HG02973 (cell line): ENCODE measurements at regions not wholly inside any gene's neighbourhood (a gene's known extent, or its start where the extent isn't known, plus 50 kb on each side); places are given as distances from the start of the nearest gene placed in this dataset.
"Not testable (repeated sequence)": the region's sequence is repeated elsewhere in the genome, so short reads cannot be mapped to it uniquely, and the experiment has no call there.

Experiments used
- ATAC-seq: cut with Tn5 transposase; IDR thresholded peaks from one replicate; pipeline ENCODE4 v1.9.1; 2021; ENCODE audit warnings: moderate library complexity; ENCODE audit not compliant: unreplicated experiment

DNA sequence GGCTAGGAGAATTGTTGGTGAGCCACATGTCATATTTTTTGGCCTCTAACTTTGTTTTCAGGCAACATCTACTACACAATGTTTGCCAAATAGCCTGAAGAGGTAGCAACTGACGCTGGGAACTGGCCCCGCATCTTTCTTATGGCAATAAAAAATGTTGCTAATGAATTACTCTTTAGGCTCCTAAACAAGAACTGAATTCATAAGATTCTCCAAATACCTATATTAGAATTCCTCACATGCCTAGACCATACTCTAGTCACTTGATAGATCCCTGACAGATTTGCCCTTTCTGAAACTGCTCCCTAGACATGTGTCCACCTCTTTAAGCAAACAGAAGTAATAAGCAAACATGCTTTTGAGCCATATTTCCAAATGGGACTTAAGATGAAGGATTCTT is 209.0 kb upstream of the ATXN7L3B start:
- ATAC-seq, result no peak

- no peak for ATAC-seq
Measured at GRCh38 chr12:74334780-74335179, 202.9 kb upstream of the ATXN7L3B start.

- ATAC-seq, result no peak
Measured at GRCh38 chr12:74337951-74338350, 199.7 kb upstream of the ATXN7L3B start.

DNA sequence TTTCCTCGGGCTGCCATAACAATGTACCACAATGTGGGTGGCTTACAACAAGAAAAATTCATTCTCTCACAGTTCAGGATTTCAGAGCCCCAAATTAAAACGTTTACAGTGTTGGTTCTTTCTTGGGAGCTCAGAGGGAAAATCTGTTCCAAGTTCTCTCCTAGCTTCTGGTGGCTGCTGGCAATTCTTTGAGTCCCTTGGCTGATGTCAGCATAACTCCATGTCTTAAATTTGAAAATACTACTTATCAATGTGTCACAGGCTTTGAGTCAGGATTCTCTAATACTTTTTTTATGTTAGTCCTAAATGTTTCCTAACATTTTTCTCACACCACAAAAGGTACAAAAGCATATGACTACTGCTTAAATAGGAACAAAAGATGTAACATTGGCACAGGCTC is 198.4 kb upstream of the ATXN7L3B start:
- ATAC-seq, result no peak

GRCh38 chr12:74349925-74350324 is 187.7 kb upstream of the ATXN7L3B start:
- no peak for ATAC-seq

DNA sequence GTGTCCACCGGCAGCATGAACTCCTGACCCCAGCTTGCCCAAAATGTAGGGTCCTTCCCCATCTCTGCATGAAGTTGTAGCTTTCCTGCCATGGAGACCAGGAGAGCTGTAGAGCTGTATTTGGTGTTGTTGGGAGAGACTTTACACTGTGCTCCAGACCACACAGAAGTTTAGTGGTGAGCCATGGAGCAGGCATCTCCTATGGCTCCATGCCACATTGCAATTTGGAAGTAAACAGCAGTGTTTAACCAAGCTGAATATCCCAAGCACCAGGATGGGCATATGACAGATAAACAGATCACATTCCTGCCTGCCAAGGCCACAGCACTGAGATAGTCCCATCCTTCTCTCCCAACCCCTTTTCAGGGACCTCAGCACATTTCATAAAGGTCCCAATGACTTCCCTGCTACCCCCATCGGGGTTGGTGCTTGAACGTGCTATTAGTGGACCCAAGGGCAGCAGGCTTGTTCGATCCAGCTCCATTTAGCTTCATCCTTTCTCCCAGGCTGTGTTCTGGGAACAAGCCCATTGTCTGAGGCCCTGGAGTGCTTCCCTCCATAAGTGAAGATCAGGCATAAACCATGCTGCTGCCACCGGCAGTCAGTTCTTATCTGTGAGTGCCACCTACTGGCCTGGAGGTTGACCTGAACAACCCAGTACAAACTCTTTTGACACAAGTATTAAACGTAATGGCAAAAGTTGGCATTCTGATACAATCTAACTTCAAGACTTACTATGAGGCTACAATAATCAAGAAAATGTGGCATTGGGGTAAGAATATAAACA is 172.3 kb upstream of the ATXN7L3B start:
- ATAC-seq, result peak; percentile 82

GRCh38 chr12:74370608-74371216 is 166.9 kb upstream of the ATXN7L3B start:
- ATAC-seq, result no peak

DNA sequence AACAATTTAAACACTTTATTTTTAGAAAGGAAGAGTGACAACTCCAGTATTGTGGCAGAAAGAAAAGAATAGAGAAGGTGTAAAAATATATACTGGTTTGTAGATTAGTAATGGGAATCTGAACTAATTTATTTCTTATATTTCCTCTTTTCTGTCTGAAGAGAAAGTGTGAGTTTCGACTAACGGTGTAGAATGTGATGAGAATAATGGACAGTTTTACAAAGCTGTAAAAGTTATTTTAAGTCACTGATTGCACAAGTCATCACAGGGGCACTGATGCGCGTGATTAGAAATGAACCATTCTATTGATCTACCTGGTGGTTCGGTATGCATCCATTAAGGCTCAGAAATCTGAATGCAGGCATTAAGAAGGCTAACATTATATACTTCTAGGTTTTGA is 158.5 kb upstream of the ATXN7L3B start:
- no peak for ATAC-seq

DNA sequence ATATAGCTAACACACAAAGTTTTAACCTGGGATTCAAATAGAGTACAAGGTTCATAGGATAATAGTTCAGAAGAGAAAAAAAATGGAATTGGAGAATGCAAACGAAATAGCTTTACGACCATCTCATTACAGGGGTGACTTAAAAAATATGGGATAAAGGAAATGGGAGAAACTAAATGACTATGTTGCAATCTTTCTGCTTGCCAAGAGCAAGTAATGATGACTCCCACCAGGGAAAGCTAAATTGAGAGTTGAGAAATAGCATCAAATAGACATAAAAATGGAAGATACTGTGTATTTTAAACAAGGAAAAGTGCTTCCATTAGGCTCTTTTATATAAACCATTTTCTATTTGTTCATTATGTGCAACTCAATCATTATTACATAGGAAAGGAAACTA is 155.7 kb upstream of the ATXN7L3B start:
- no peak for ATAC-seq

GRCh38 chr12:74382983-74383382 is 154.7 kb upstream of the ATXN7L3B start:
- ATAC-seq, result no peak

- ATAC-seq, result no peak
Measured at GRCh38 chr12:74391283-74391682, 146.4 kb upstream of the ATXN7L3B start.

DNA sequence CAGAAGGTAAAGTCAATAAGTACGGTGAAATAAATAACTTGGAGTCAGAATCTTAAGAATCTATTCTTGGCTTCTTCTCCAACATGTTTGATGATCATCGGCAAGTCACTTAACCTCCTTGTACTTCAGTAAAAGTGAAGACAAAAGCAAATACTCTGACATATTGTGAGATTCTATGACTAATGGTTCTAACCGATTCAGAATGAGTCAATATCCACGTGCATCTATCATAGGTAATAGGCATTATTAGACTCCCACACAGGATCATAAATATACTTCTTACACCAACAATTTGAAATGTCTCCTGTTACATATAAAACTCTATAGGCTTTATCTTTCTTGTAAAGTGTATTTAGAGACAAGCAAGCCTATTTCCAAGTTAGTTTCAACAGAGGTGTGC is 144.4 kb upstream of the ATXN7L3B start:
- no peak for ATAC-seq

- ATAC-seq, result no peak
Measured at GRCh38 chr12:74394647-74395046, 143.0 kb upstream of the ATXN7L3B start.

DNA sequence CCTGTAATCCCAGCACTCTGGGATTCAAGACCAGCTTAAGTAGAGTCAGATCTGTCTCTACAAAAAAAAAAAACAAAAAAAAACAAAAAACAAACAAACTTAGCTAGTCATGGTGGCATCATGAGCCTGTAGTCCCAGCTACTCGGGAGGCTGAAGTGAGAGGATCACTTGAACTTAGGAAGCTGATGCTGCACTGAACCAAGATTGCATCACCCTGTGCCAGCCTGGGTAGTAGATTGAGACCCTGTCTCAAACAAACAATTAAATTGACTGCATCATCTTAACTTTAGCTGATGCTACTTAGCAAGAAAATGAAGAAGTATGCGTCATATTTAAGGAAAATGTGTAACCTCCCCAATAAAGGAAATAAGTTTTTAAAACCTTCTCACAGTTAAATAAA is 136.6 kb upstream of the ATXN7L3B start:
- no peak for ATAC-seq

- ATAC-seq, result no peak
Measured at GRCh38 chr12:74401966-74402365, 135.7 kb upstream of the ATXN7L3B start.

DNA sequence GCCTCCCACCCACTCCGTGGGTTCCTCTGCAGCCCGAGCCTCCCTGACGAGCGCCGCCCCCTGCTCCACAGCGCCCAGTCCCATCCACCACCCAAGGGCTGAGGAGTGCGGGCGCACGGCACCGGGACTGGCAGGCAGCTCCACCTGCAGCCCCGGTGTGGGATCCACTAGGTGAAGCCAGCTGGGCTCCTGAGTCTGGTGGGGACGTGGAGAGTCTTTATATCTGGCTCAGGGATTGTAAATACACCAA is 134.5 kb upstream of the ATXN7L3B start:
- not testable (repeated sequence) for ATAC-seq

- ATAC-seq, result no peak
Measured at GRCh38 chr12:74408601-74409166, 129.0 kb upstream of the ATXN7L3B start.

- no peak for ATAC-seq
Measured at GRCh38 chr12:74412606-74413230, 124.9 kb upstream of the ATXN7L3B start.

DNA sequence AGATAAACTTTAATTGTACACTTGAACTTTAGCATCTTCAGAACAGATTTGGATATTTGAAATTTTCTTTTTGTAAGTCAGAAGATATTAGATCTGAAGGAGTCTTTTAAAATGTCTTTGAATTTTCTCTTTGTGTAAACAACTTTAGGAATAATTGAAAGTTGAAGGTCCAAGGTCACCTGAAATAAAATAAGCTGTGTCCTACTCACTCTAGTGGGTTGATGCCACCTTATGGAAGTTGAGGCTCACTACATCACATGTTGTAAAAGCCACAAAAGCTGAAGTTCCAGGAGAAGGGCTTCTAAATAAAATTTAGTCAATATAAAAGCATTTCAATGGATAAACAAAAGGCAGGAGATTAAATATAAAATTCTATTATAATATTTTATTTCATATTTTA is 122.0 kb upstream of the ATXN7L3B start:
- no peak for ATAC-seq

DNA sequence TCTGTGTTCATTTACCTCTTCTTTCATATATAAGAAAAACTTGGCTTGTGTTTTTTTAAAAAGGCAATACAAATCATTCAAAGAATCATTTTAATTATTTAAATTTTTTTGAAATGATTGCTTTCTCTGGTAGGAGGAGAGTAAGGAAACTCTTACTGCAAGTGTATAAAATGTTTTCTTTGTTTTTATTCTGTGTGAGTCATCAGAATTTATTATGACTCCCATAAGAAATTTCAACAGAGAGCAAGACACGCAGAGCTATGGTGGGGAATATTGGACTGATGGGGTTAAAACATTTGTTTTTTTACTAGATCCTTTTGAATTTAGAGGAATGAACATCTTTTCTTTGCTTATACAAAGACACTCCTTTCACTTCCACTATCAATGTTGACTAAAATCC is 119.1 kb upstream of the ATXN7L3B start:
- ATAC-seq, result no peak

GRCh38 chr12:74424778-74425177 is 112.9 kb upstream of the ATXN7L3B start:
- ATAC-seq, result no peak

DNA sequence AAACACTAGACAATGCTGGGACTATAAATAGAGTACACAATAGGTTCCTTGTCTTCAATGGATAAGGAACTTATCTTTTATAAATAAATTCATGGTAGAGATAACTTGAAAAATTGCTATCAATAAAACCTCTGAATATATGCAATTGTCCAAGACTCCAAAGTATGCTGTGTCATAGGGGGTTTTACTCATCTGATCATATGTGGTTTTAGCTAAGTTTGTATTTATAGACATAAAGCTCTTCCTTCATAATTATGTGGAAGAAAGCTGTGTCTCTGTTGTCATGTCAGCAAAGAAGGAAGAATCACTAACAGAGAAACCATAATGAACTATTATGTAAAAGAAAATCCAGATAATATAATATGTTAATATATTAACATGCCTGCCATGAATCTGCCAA is 111.5 kb upstream of the ATXN7L3B start:
- no peak for ATAC-seq
